ENCODE measurements at regions not wholly inside any gene's neighbourhood (a gene's known extent, or its start where the extent isn't known, plus 50 kb on each side); places are given as distances from the start of the nearest gene placed in this dataset.

GRCh38 chr9:89956331-89956730 is 351.5 kb downstream of the GADD45G start:
- TF ChIP-seq CTCF (conservative IDR thresholded peaks at IDR 0.05; ENCODE audit: low read depth, low read length) (no peak), EZH2 (IDR thresholded peaks at IDR 0.05; ENCODE audit: borderline replicate concordance, low read depth, low read length, poor library complexity, severe bottlenecking) (no peak)
